GM21423 (cell line): ENCODE measurements at regions not wholly inside any gene's neighbourhood (a gene's known extent, or its start where the extent isn't known, plus 50 kb on each side); places are given as distances from the start of the nearest gene placed in this dataset.
"Not testable (repeated sequence)": the region's sequence is repeated elsewhere in the genome, so short reads cannot be mapped to it uniquely, and the experiment has no call there.

Source experiments
- ATAC-seq: cut with Tn5 transposase; IDR thresholded peaks from one replicate; pipeline ENCODE4 v1.9.1; 2021; ENCODE audit warnings: mild to moderate bottlenecking, moderate library complexity; ENCODE audit not compliant: unreplicated experiment

GRCh38 chr9:72471096-72471495 lies 50.3 kb upstream of the TMC1 start:
- no peak for ATAC-seq

- ATAC-seq, result no peak
Measured at GRCh38 chr9:72467766-72468738, 53.4 kb upstream of the TMC1 start.

- no peak for ATAC-seq
Measured at GRCh38 chr9:72465593-72465984, 55.8 kb upstream of the TMC1 start.

- peak; percentile 77 for ATAC-seq
Measured at GRCh38 chr9:72464857-72465592, 56.4 kb upstream of the TMC1 start.

- ATAC-seq, result no peak
Measured at GRCh38 chr9:72462340-72462739, 59.1 kb upstream of the TMC1 start.

- ATAC-seq, result peak; percentile 37
Measured at GRCh38 chr9:72460342-72461312, 60.8 kb upstream of the TMC1 start.

GRCh38 chr9:72459308-72459707 lies 62.1 kb upstream of the TMC1 start:
- ATAC-seq, result no peak

GRCh38 chr9:72458153-72458552 lies 63.3 kb upstream of the TMC1 start:
- no peak for ATAC-seq

GRCh38 chr9:72457366-72457765 lies 64.0 kb upstream of the TMC1 start:
- ATAC-seq, result no peak

- ATAC-seq, result no peak
Measured at GRCh38 chr9:72454871-72455491, 66.4 kb upstream of the TMC1 start.

- ATAC-seq, result no peak
Measured at GRCh38 chr9:72453797-72454196, 67.6 kb upstream of the TMC1 start.

- ATAC-seq, result not testable (repeated sequence)
Measured at GRCh38 chr9:72446241-72446640, 75.2 kb upstream of the TMC1 start.

GRCh38 chr9:72445306-72445995 lies 76.0 kb upstream of the TMC1 start:
- ATAC-seq, result no peak

GRCh38 chr9:72444435-72444834 lies 77.0 kb upstream of the TMC1 start:
- ATAC-seq, result no peak

GRCh38 chr9:72443855-72444254 lies 77.6 kb upstream of the TMC1 start:
- ATAC-seq, result peak; percentile 92

- ATAC-seq, result no peak
Measured at GRCh38 chr9:72441848-72442607, 77.0 kb upstream of the ZFAND5 start.

GRCh38 chr9:72440992-72441847 lies 76.2 kb upstream of the ZFAND5 start:
- no peak for ATAC-seq

GRCh38 chr9:72440378-72440777 lies 75.4 kb upstream of the ZFAND5 start:
- ATAC-seq, result no peak
